ENCODE measurements at regions not wholly inside any gene's neighbourhood (a gene's known extent, or its start where the extent isn't known, plus 50 kb on each side); places are given as distances from the start of the nearest gene placed in this dataset.
A peak's percentile ranks its signal among the peaks of the same experiment; 100 is the strongest.

- intact Hi-C loops (cut with DNase I): no loop called here
- Histone ChIP-seq H3K27me3 (ENCODE audit: control insufficient read depth, insufficient read depth) (no peaks in the 10 kb centered on the region), H3K27ac (ENCODE audit: low read length) (no peak overlapping the region), H3K9me3 (ENCODE audit: control insufficient read depth, low read length) (peaks cover 2% of the 10 kb centered on the region), H3K4me1 (ENCODE audit: control insufficient read depth, insufficient read depth, low read length) (no peaks in the 10 kb centered on the region), H3K4me3 (ENCODE audit: low read length) (no peak overlapping the region)
- ATAC-seq: no peak
- peak in 1 of 3 donors; percentile 6 for DNase-seq
- 66% methylated on average over 7 of the region's 7 CpGs for WGBS
These were observed 92.6 kb upstream of the IRX4 start for GRCh38 chr5:1975406-1975715.

- ATAC-seq (no peak), DNase-seq (peak in 1 of 3 donors; percentile 23)
- Histone ChIP-seq H3K4me1 (ENCODE audit: control insufficient read depth, insufficient read depth, low read length) (no peaks in the 10 kb centered on the region), H3K4me3 (ENCODE audit: low read length) (no peak overlapping the region), H3K27ac (ENCODE audit: low read length) (no peak overlapping the region), H3K9me3 (ENCODE audit: control insufficient read depth, low read length) (peaks cover 2% of the 10 kb centered on the region), H3K27me3 (ENCODE audit: control insufficient read depth, insufficient read depth) (no peaks in the 10 kb centered on the region)
- WGBS: 85% methylated on average over 18 of the region's 18 CpGs
- intact Hi-C loops (cut with DNase I): no loop called here
These were observed 92.0 kb upstream of the IRX4 start for GRCh38 chr5:1974501-1975405.

GRCh38 chr5:1974081-1974480 is 91.4 kb upstream of the IRX4 start:
- ATAC-seq (no peak), DNase-seq (no peak)
- H3K27me3 ChIP-seq (ENCODE audit: control insufficient read depth, insufficient read depth): no peaks in the 10 kb centered on the region
- H3K4me3 ChIP-seq (ENCODE audit: low read length): no peak overlapping the region
- no peak overlapping the region for H3K27ac ChIP-seq (ENCODE audit: low read length)
- peaks cover 2% of the 10 kb centered on the region for H3K9me3 ChIP-seq (ENCODE audit: control insufficient read depth, low read length)
- no peaks in the 10 kb centered on the region for H3K4me1 ChIP-seq (ENCODE audit: control insufficient read depth, insufficient read depth, low read length)
- 88% methylated on average over 6 of the region's 6 CpGs for WGBS
- intact Hi-C loops (cut with DNase I): no loop called here

GRCh38 chr5:1973391-1974013 is 90.8 kb upstream of the IRX4 start:
- Histone ChIP-seq H3K4me1 (ENCODE audit: control insufficient read depth, insufficient read depth, low read length) (no peaks in the 10 kb centered on the region), H3K4me3 (ENCODE audit: low read length) (no peak overlapping the region), H3K9me3 (ENCODE audit: control insufficient read depth, low read length) (peaks cover 2% of the 10 kb centered on the region), H3K27ac (ENCODE audit: low read length) (no peak overlapping the region), H3K27me3 (ENCODE audit: control insufficient read depth, insufficient read depth) (no peaks in the 10 kb centered on the region)
- DNase-seq: peak in 1 of 3 donors; percentile 28
- WGBS: 83% methylated on average over 21 of the region's 21 CpGs
- intact Hi-C loops (cut with DNase I): no loop called here
- no peak for ATAC-seq

GRCh38 chr5:1971944-1972343 is 89.2 kb upstream of the IRX4 start:
- no peak for DNase-seq
- WGBS: 88% methylated on average over 13 of the region's 13 CpGs
- Histone ChIP-seq H3K27me3 (ENCODE audit: control insufficient read depth, insufficient read depth) (no peaks in the 10 kb centered on the region), H3K27ac (ENCODE audit: low read length) (no peak overlapping the region), H3K4me1 (ENCODE audit: control insufficient read depth, insufficient read depth, low read length) (no peaks in the 10 kb centered on the region), H3K4me3 (ENCODE audit: low read length) (no peak overlapping the region), H3K9me3 (ENCODE audit: control insufficient read depth, low read length) (peaks cover 2% of the 10 kb centered on the region)
- intact Hi-C loops (cut with DNase I): no loop called here
- ATAC-seq: no peak

- no peak for DNase-seq
- no peak overlapping the region for H3K27ac ChIP-seq (ENCODE audit: low read length)
- no peak for ATAC-seq
- intact Hi-C loops (cut with DNase I): no loop called here
- no peaks in the 10 kb centered on the region for H3K27me3 ChIP-seq (ENCODE audit: control insufficient read depth, insufficient read depth)
- no peaks in the 10 kb centered on the region for H3K4me1 ChIP-seq (ENCODE audit: control insufficient read depth, insufficient read depth, low read length)
- 43% methylated on average over 6 of the region's 6 CpGs for WGBS
- no peak overlapping the region for H3K4me3 ChIP-seq (ENCODE audit: low read length)
- no peaks in the 10 kb centered on the region for H3K9me3 ChIP-seq (ENCODE audit: control insufficient read depth, low read length)
These were observed 85.0 kb upstream of the IRX4 start for GRCh38 chr5:1967736-1968135.

- H3K4me3 ChIP-seq (ENCODE audit: low read length): no peak overlapping the region
- ATAC-seq: no peak
- DNase-seq: no peak
- H3K27ac ChIP-seq (ENCODE audit: low read length): no peak overlapping the region
- no peaks in the 10 kb centered on the region for H3K27me3 ChIP-seq (ENCODE audit: control insufficient read depth, insufficient read depth)
- H3K9me3 ChIP-seq (ENCODE audit: control insufficient read depth, low read length): no peaks in the 10 kb centered on the region
- intact Hi-C loops (cut with DNase I): no loop called here
- H3K4me1 ChIP-seq (ENCODE audit: control insufficient read depth, insufficient read depth, low read length): no peaks in the 10 kb centered on the region
- WGBS: 73% methylated on average over 9 of the region's 9 CpGs
These were observed 83.7 kb upstream of the IRX4 start for GRCh38 chr5:1966461-1966860.

GRCh38 chr5:1965925-1966324 is 83.2 kb upstream of the IRX4 start:
- ATAC-seq (no peak), DNase-seq (no peak)
- intact Hi-C loops (cut with DNase I): no loop called here
- Histone ChIP-seq H3K9me3 (ENCODE audit: control insufficient read depth, low read length) (no peaks in the 10 kb centered on the region), H3K4me3 (ENCODE audit: low read length) (no peak overlapping the region), H3K27ac (ENCODE audit: low read length) (no peak overlapping the region), H3K4me1 (ENCODE audit: control insufficient read depth, insufficient read depth, low read length) (no peaks in the 10 kb centered on the region), H3K27me3 (ENCODE audit: control insufficient read depth, insufficient read depth) (no peaks in the 10 kb centered on the region)
- WGBS: 79% methylated on average over 7 of the region's 7 CpGs

GRCh38 chr5:1963941-1964451 is 81.3 kb upstream of the IRX4 start:
- Histone ChIP-seq H3K4me3 (ENCODE audit: low read length) (no peak overlapping the region), H3K27me3 (ENCODE audit: control insufficient read depth, insufficient read depth) (no peaks in the 10 kb centered on the region), H3K9me3 (ENCODE audit: control insufficient read depth, low read length) (no peaks in the 10 kb centered on the region), H3K4me1 (ENCODE audit: control insufficient read depth, insufficient read depth, low read length) (no peaks in the 10 kb centered on the region), H3K27ac (ENCODE audit: low read length) (no peak overlapping the region)
- no peak for ATAC-seq
- no peak for DNase-seq
- WGBS: 82% methylated on average over 14 of the region's 14 CpGs
- intact Hi-C loops (cut with DNase I): no loop called here

GRCh38 chr5:1963358-1963757 is 80.6 kb upstream of the IRX4 start:
- no peak for DNase-seq
- no peaks in the 10 kb centered on the region for H3K9me3 ChIP-seq (ENCODE audit: control insufficient read depth, low read length)
- WGBS: 91% methylated on average over 12 of the region's 12 CpGs
- H3K27ac ChIP-seq (ENCODE audit: low read length): no peak overlapping the region
- no peak for ATAC-seq
- intact Hi-C loops (cut with DNase I): no loop called here
- no peaks in the 10 kb centered on the region for H3K4me1 ChIP-seq (ENCODE audit: control insufficient read depth, insufficient read depth, low read length)
- H3K27me3 ChIP-seq (ENCODE audit: control insufficient read depth, insufficient read depth): no peaks in the 10 kb centered on the region
- no peak overlapping the region for H3K4me3 ChIP-seq (ENCODE audit: low read length)

GRCh38 chr5:1962619-1963355 is 80.1 kb upstream of the IRX4 start:
- intact Hi-C loops (cut with DNase I): no loop called here

More at GRCh38 chr5:1962619-1963355, 80.1 kb upstream of the IRX4 start:
- no peaks in the 10 kb centered on the region for H3K9me3 ChIP-seq (ENCODE audit: control insufficient read depth, low read length)
- H3K27me3 ChIP-seq (ENCODE audit: control insufficient read depth, insufficient read depth): no peaks in the 10 kb centered on the region
- no peak for ATAC-seq
- 86% methylated on average over 13 of the region's 13 CpGs for WGBS
- H3K4me3 ChIP-seq (ENCODE audit: low read length): no peak overlapping the region
- DNase-seq: no peak
- H3K27ac ChIP-seq (ENCODE audit: low read length): no peak overlapping the region
- no peaks in the 10 kb centered on the region for H3K4me1 ChIP-seq (ENCODE audit: control insufficient read depth, insufficient read depth, low read length)

All from right cardiac atrium (tissue), 5 donors.